ENCODE measurements at regions not wholly inside any gene's neighbourhood (a gene's known extent, or its start where the extent isn't known, plus 50 kb on each side); places are given as distances from the start of the nearest gene placed in this dataset.

GRCh38 chr6:9511157-9511556 is 903.7 kb downstream of the TFAP2A start:
- no peak for TF ChIP-seq EZH2phosphoT487 (IDR thresholded peaks at IDR 0.05; ENCODE audit: borderline replicate concordance, low read length)
- no peak for TF ChIP-seq CTCF (conservative IDR thresholded peaks at IDR 0.05; ENCODE audit: low read depth, low read length)
- TF ChIP-seq EZH2 (IDR thresholded peaks at IDR 0.05; ENCODE audit: low read length, unreplicated experiment), result no peak

Measured in PC-3 (cell line).